ENCODE measurements at regions not wholly inside any gene's neighbourhood (a gene's known extent, or its start where the extent isn't known, plus 50 kb on each side); places are given as distances from the start of the nearest gene placed in this dataset.

- TF ChIP-seq CEBPB (IDR thresholded peaks at IDR 0.05) (no peak), YY1 (IDR thresholded peaks at IDR 0.05; ENCODE audit: low read depth) (no peak), ZBTB7A (IDR thresholded peaks at IDR 0.05; ENCODE audit: low read depth) (no peak), REST (IDR thresholded peaks at IDR 0.05; ENCODE audit: low read depth) (no peak), TAF1 (IDR thresholded peaks at IDR 0.05; ENCODE audit: low read depth) (no peak), MAX (IDR thresholded peaks at IDR 0.05) (no peak)
These were observed 221.6 kb downstream of the C12orf75 start for GRCh38 chr12:105552056-105552455.
